ENCODE measurements at regions not wholly inside any gene's neighbourhood (a gene's known extent, or its start where the extent isn't known, plus 50 kb on each side); places are given as distances from the start of the nearest gene placed in this dataset.
A peak's percentile ranks its signal among the peaks of the same experiment; 100 is the strongest.

GRCh38 chr6:26196846-26197635 lies 109.8 kb downstream of the HFE start:
- peak overlapping the region; percentile 77 for H3K4me3 ChIP-seq (ENCODE audit: low read length)
- WGBS (ENCODE audit: insufficient coverage): under 1% methylated on average over 43 of the region's 51 CpGs
- H3K9me3 ChIP-seq (replicated peaks; ENCODE audit: control insufficient read depth, low read depth, low read length): no peaks in the 10 kb centered on the region
- peak; percentile 98 for DNase-seq
- H3K4me1 ChIP-seq (ENCODE audit: control insufficient read depth, insufficient read depth, low read length): peaks cover 24% of the 10 kb centered on the region
- no peaks in the 10 kb centered on the region for H3K27me3 ChIP-seq (ENCODE audit: control insufficient read depth, insufficient read depth, low read length)
- H3K36me3 ChIP-seq (ENCODE audit: control insufficient read depth, insufficient read depth, low read length): no peaks in the 10 kb centered on the region
- peak overlapping the region; percentile 98 for H3K27ac ChIP-seq (ENCODE audit: low read length)

- no peaks in the 10 kb centered on the region for H3K27me3 ChIP-seq (ENCODE audit: control insufficient read depth, insufficient read depth, low read length)
- no peak for DNase-seq
- H3K4me1 ChIP-seq (ENCODE audit: control insufficient read depth, insufficient read depth, low read length): peaks cover 24% of the 10 kb centered on the region
- H3K4me3 ChIP-seq (ENCODE audit: low read length): peak overlapping the region; percentile 77
- H3K36me3 ChIP-seq (ENCODE audit: control insufficient read depth, insufficient read depth, low read length): no peaks in the 10 kb centered on the region
- H3K9me3 ChIP-seq (replicated peaks; ENCODE audit: control insufficient read depth, low read depth, low read length): no peaks in the 10 kb centered on the region
- H3K27ac ChIP-seq (ENCODE audit: low read length): peak overlapping the region; percentile 98
These were observed 110.4 kb downstream of the HFE start for GRCh38 chr6:26197636-26197932.

- H3K9me3 ChIP-seq (replicated peaks; ENCODE audit: control insufficient read depth, low read depth, low read length): no peaks in the 10 kb centered on the region
- peak; percentile 63 for DNase-seq
- H3K4me3 ChIP-seq (ENCODE audit: low read length): peak overlapping the region; percentile 77
- H3K36me3 ChIP-seq (ENCODE audit: control insufficient read depth, insufficient read depth, low read length): no peaks in the 10 kb centered on the region
- peak overlapping the region; percentile 98 for H3K27ac ChIP-seq (ENCODE audit: low read length)
- WGBS (ENCODE audit: insufficient coverage): under 1% methylated on average over 15 of the region's 26 CpGs
- peaks cover 24% of the 10 kb centered on the region for H3K4me1 ChIP-seq (ENCODE audit: control insufficient read depth, insufficient read depth, low read length)
- no peaks in the 10 kb centered on the region for H3K27me3 ChIP-seq (ENCODE audit: control insufficient read depth, insufficient read depth, low read length)
These were observed 110.9 kb downstream of the HFE start for GRCh38 chr6:26197933-26198721.

- Histone ChIP-seq H3K27me3 (ENCODE audit: control insufficient read depth, insufficient read depth, low read length) (no peaks in the 10 kb centered on the region), H3K36me3 (ENCODE audit: control insufficient read depth, insufficient read depth, low read length) (no peaks in the 10 kb centered on the region), H3K9me3 (replicated peaks; ENCODE audit: control insufficient read depth, low read depth, low read length) (no peaks in the 10 kb centered on the region), H3K4me1 (ENCODE audit: control insufficient read depth, insufficient read depth, low read length) (peaks cover 25% of the 10 kb centered on the region), H3K27ac (ENCODE audit: low read length) (peak overlapping the region; percentile 98), H3K4me3 (ENCODE audit: low read length) (peak overlapping the region; percentile 77)
- WGBS (ENCODE audit: insufficient coverage): 0% methylated on average over 9 of the region's 12 CpGs
- DNase-seq: no peak
These were observed 111.5 kb downstream of the HFE start for GRCh38 chr6:26198722-26199056.

GRCh38 chr6:26199057-26199772 lies 112.0 kb downstream of the HFE start:
- peak; percentile 98 for DNase-seq
- Histone ChIP-seq H3K27ac (ENCODE audit: low read length) (peak overlapping the region; percentile 98), H3K36me3 (ENCODE audit: control insufficient read depth, insufficient read depth, low read length) (no peaks in the 10 kb centered on the region), H3K4me3 (ENCODE audit: low read length) (peak overlapping the region; percentile 77), H3K4me1 (ENCODE audit: control insufficient read depth, insufficient read depth, low read length) (peaks cover 27% of the 10 kb centered on the region), H3K27me3 (ENCODE audit: control insufficient read depth, insufficient read depth, low read length) (no peaks in the 10 kb centered on the region), H3K9me3 (replicated peaks; ENCODE audit: control insufficient read depth, low read depth, low read length) (no peaks in the 10 kb centered on the region)
- WGBS (ENCODE audit: insufficient coverage): under 1% methylated on average over 33 of the region's 42 CpGs

GRCh38 chr6:26199773-26200764 lies 112.8 kb downstream of the HFE start:
- WGBS (ENCODE audit: insufficient coverage): 0% methylated on average over 6 of the region's 20 CpGs
- H3K4me1 ChIP-seq (ENCODE audit: control insufficient read depth, insufficient read depth, low read length): peaks cover 24% of the 10 kb centered on the region
- no peaks in the 10 kb centered on the region for H3K27me3 ChIP-seq (ENCODE audit: control insufficient read depth, insufficient read depth, low read length)
- H3K27ac ChIP-seq (ENCODE audit: low read length): peak overlapping the region; percentile 98
- H3K4me3 ChIP-seq (ENCODE audit: low read length): peak overlapping the region; percentile 29
- H3K9me3 ChIP-seq (replicated peaks; ENCODE audit: control insufficient read depth, low read depth, low read length): no peaks in the 10 kb centered on the region
- no peaks in the 10 kb centered on the region for H3K36me3 ChIP-seq (ENCODE audit: control insufficient read depth, insufficient read depth, low read length)
- DNase-seq: peak; percentile 26

- no peaks in the 10 kb centered on the region for H3K9me3 ChIP-seq (replicated peaks; ENCODE audit: control insufficient read depth, low read depth, low read length)
- H3K27ac ChIP-seq (ENCODE audit: low read length): no peak overlapping the region
- no peaks in the 10 kb centered on the region for H3K36me3 ChIP-seq (ENCODE audit: control insufficient read depth, insufficient read depth, low read length)
- no peaks in the 10 kb centered on the region for H3K27me3 ChIP-seq (ENCODE audit: control insufficient read depth, insufficient read depth, low read length)
- no peak for DNase-seq
- 94% methylated on average over 10 of the region's 16 CpGs for WGBS (ENCODE audit: insufficient coverage)
- peaks cover 17% of the 10 kb centered on the region for H3K4me1 ChIP-seq (ENCODE audit: control insufficient read depth, insufficient read depth, low read length)
- H3K4me3 ChIP-seq (ENCODE audit: low read length): no peak overlapping the region
These were observed 113.9 kb downstream of the HFE start for GRCh38 chr6:26200918-26201721.

GRCh38 chr6:26202201-26202611 lies 115.0 kb downstream of the HFE start:
- no peak for DNase-seq
- no peaks in the 10 kb centered on the region for H3K9me3 ChIP-seq (replicated peaks; ENCODE audit: control insufficient read depth, low read depth, low read length)
- no peak overlapping the region for H3K4me3 ChIP-seq (ENCODE audit: low read length)
- H3K27me3 ChIP-seq (ENCODE audit: control insufficient read depth, insufficient read depth, low read length): no peaks in the 10 kb centered on the region
- peaks cover 16% of the 10 kb centered on the region for H3K4me1 ChIP-seq (ENCODE audit: control insufficient read depth, insufficient read depth, low read length)
- 87% methylated on average over 5 of the region's 6 CpGs for WGBS (ENCODE audit: insufficient coverage)
- H3K27ac ChIP-seq (ENCODE audit: low read length): no peak overlapping the region
- no peaks in the 10 kb centered on the region for H3K36me3 ChIP-seq (ENCODE audit: control insufficient read depth, insufficient read depth, low read length)

Data from muscle of leg (tissue), 3 donors.